Neural cell (in vitro differentiated cells): ENCODE measurements at regions not wholly inside any gene's neighbourhood (a gene's known extent, or its start where the extent isn't known, plus 50 kb on each side); places are given as distances from the start of the nearest gene placed in this dataset.

Experiments used
- H2AFZ ChIP-seq: fragments of 200-600, 300-800 bp; sonication (generic), shearing (Covaris generic); 2 replicates; pipeline ENCODE4 v1.6.0; 2014; ENCODE audit warnings: low read depth, mild to moderate bottlenecking, antibody characterized with exemption, low read length, moderate library complexity
- H3F3A ChIP-seq: fragments of 200-600 bp; shearing (Covaris generic); 2 replicates; pipeline ENCODE4 v1.6.1; 2016; ENCODE audit warnings: mild to moderate bottlenecking, moderate library complexity, mixed read lengths, antibody characterized with exemption, low read length; ENCODE audit not compliant: insufficient read depth, poor library complexity, severe bottlenecking
- H3K27ac ChIP-seq: fragments of 200-600, 300-800 bp; sonication (generic), shearing (Covaris generic); 2 replicates; pipeline ENCODE4 v1.5.1; 2014; ENCODE audit warnings: mild to moderate bottlenecking, low read length, moderate library complexity
- H3K27me3 ChIP-seq: fragments of 300-800, 200-600 bp; sonication (generic), shearing (Covaris generic); 2 replicates; pipeline ENCODE4 v1.6.0; 2014; ENCODE audit warnings: mild to moderate bottlenecking, low read depth, low read length, moderate library complexity; ENCODE audit not compliant: insufficient read depth
- H3K36me3 ChIP-seq: fragments of 300-800, 200-600 bp; sonication (generic), shearing (Covaris generic); 2 replicates; pipeline ENCODE4 v1.5.1; 2014; ENCODE audit warnings: mild to moderate bottlenecking, antibody characterized with exemption, low read length, moderate library complexity; ENCODE audit not compliant: insufficient read depth
- H3K4me2 ChIP-seq: fragments of 300-800, 200-600 bp; sonication (generic), shearing (Covaris generic); 2 replicates; pipeline ENCODE4 v1.6.0; 2014; ENCODE audit warnings: mild to moderate bottlenecking, low read length
- H3K4me3 ChIP-seq: fragments of 300-800, 200-600 bp; sonication (generic), shearing (Covaris generic); 2 replicates; pipeline ENCODE4 v1.5.1; 2014; ENCODE audit warnings: mild to moderate bottlenecking, low read length, moderate library complexity
- H3K79me2 ChIP-seq: fragments of 200-600 bp; shearing (Covaris generic); replicated peaks from 2 replicates; pipeline ENCODE4 v1.6.0; 2014; ENCODE audit warnings: mild to moderate bottlenecking, low read length, moderate library complexity; ENCODE audit not compliant: insufficient read depth
- H3K9ac ChIP-seq: fragments of 300-800, 200-600 bp; sonication (generic), shearing (Covaris generic); 2 replicates; pipeline ENCODE4 v1.6.1; 2016; ENCODE audit warnings: mild to moderate bottlenecking, low read length, mixed read lengths
- H3K9me2 ChIP-seq: fragments of 200-600 bp; shearing (Covaris generic); 2 replicates; pipeline ENCODE4 v1.6.1; 2016; ENCODE audit warnings: mild to moderate bottlenecking, low read length, mixed read lengths; ENCODE audit not compliant: insufficient read depth
- H3K9me3 ChIP-seq: fragments of 200-600, 300-800 bp; sonication (generic), shearing (Covaris generic); 2 replicates; pipeline ENCODE4 v1.6.1; 2016; ENCODE audit warnings: mild to moderate bottlenecking, mixed run types, low read length, moderate library complexity, mixed read lengths
- H4K20me1 ChIP-seq: fragments of 200-600 bp; shearing (Covaris generic); 2 replicates; pipeline ENCODE4 v1.6.1; 2016; ENCODE audit warnings: mild to moderate bottlenecking, mixed run types; ENCODE audit not compliant: insufficient read depth
- EP300 ChIP-seq: fragments of 450-650 bp; conservative IDR thresholded peaks from 2 replicates; pipeline ENCODE4 v1.6.1; 2014; ENCODE audit warnings: antibody characterized with exemption, mild to moderate bottlenecking, moderate library complexity; ENCODE audit not compliant: poor library complexity, severe bottlenecking
- EZH2 ChIP-seq: fragments of 200-600, 300-800 bp; shearing (Covaris generic), sonication (generic); IDR thresholded peaks from 2 replicates; pipeline ENCODE4 v1.6.1; 2014; ENCODE audit warnings: antibody characterized with exemption, low read length, borderline replicate concordance, mild to moderate bottlenecking; ENCODE audit not compliant: insufficient read depth, poor library complexity, severe bottlenecking
- MXI1 ChIP-seq: fragments of 450-650 bp; conservative IDR thresholded peaks from 2 replicates; pipeline ENCODE4 v1.6.1; 2014; ENCODE audit warnings: antibody characterized with exemption, mild to moderate bottlenecking; ENCODE audit not compliant: poor library complexity, severe bottlenecking
- POLR2AphosphoS5 ChIP-seq: IDR thresholded peaks from 2 replicates; pipeline ENCODE4 v1.6.1; 2012
- RAD21 ChIP-seq: fragments of 450-650 bp; conservative IDR thresholded peaks from 2 replicates; pipeline ENCODE4 v1.6.1; 2014; ENCODE audit warnings: antibody characterized with exemption, mild to moderate bottlenecking, moderate library complexity
- REST ChIP-seq: IDR thresholded peaks from 2 replicates; pipeline ENCODE4 v1.6.1; 2012; ENCODE audit warnings: borderline replicate concordance
- SMC3 ChIP-seq: fragments of 450-650 bp; conservative IDR thresholded peaks from 2 replicates; pipeline ENCODE4 v1.6.1; 2014; ENCODE audit warnings: antibody characterized with exemption, mild to moderate bottlenecking, moderate library complexity; ENCODE audit not compliant: poor library complexity
- TAF1 ChIP-seq: IDR thresholded peaks from 2 replicates; pipeline ENCODE4 v1.6.1; 2012; ENCODE audit warnings: low read depth
- TF ChIP-seq, protein P1 (sequence below): fragments of 450-650 bp; IDR thresholded peaks from 2 replicates; pipeline ENCODE4 v1.5.1; 2014; ENCODE audit warnings: antibody characterized with exemption, mild to moderate bottlenecking, moderate library complexity; ENCODE audit not compliant: poor library complexity, severe bottlenecking

DNA sequence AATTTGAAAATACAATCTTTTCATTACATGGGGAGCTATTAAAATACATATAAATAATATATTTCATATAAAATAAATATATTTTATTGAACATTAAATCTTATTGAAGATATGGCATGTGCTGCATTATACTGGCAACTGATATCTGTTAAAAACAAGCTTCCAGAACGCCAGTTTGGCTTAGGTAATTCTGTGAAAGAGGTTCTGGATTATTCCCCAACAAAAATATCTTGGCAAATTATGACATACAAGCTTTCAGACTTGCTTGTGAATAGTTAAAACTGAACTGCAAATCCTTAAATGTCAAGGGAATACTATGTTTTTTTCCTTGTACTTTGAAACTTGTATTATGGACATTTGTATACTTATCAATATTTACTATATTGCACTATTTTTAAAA, 210.2 kb upstream of the LCORL start:
- Histone ChIP-seq H3F3A (no peaks in the 10 kb centered on the region), H2AFZ (no peak overlapping the region), H3K9me2 (no peaks in the 10 kb centered on the region), H3K9ac (no peak overlapping the region), H3K27ac (no peak overlapping the region), H3K27me3 (no peaks in the 10 kb centered on the region), H3K79me2 (no peaks in the 10 kb centered on the region), H3K4me3 (no peak overlapping the region), H4K20me1 (no peaks in the 10 kb centered on the region), H3K4me2 (no peak overlapping the region), H3K36me3 (no peaks in the 10 kb centered on the region), H3K9me3 (no peaks in the 10 kb centered on the region)
- TF ChIP-seq MXI1, result no peak
- TF ChIP-seq EP300, result no peak
- TF ChIP-seq TAF1, result no peak
- TF ChIP-seq RAD21, result no peak
- no peak for TF ChIP-seq SMC3
- TF ChIP-seq EZH2, result no peak
- TF ChIP-seq REST, result no peak

DNA sequence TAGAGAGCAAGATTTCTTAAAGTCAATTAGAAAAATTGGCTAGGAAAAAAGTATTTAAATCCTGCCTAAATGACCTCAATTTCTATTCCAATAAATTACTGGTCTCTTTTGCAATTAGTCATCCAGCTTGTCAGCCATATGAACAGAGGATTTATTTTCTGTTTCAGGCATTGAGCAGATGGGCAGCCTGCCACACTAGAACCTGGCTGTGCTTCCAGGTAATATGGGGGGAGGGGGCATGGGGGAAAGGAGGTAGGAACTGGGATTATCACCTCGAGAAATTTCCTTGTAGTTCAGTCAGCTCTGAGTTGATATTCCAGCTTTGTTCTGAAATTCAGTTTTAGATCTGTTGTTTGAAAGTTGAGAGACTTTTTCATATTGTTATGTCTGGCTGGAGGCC, 206.3 kb upstream of the LCORL start:
- H3K9ac ChIP-seq, result no peak overlapping the region
- no peak overlapping the region for H3K4me3 ChIP-seq
- H3K27me3 ChIP-seq, result no peaks in the 10 kb centered on the region
- H3K36me3 ChIP-seq, result no peaks in the 10 kb centered on the region
- H4K20me1 ChIP-seq, result no peaks in the 10 kb centered on the region
- no peaks in the 10 kb centered on the region for H3F3A ChIP-seq
- H2AFZ ChIP-seq, result no peak overlapping the region
- H3K9me3 ChIP-seq, result no peaks in the 10 kb centered on the region
- no peak overlapping the region for H3K27ac ChIP-seq
- no peaks in the 10 kb centered on the region for H3K9me2 ChIP-seq
- TF ChIP-seq SMC3, result no peak
- no peak for TF ChIP-seq POLR2AphosphoS5
- TF ChIP-seq, protein P1, sequence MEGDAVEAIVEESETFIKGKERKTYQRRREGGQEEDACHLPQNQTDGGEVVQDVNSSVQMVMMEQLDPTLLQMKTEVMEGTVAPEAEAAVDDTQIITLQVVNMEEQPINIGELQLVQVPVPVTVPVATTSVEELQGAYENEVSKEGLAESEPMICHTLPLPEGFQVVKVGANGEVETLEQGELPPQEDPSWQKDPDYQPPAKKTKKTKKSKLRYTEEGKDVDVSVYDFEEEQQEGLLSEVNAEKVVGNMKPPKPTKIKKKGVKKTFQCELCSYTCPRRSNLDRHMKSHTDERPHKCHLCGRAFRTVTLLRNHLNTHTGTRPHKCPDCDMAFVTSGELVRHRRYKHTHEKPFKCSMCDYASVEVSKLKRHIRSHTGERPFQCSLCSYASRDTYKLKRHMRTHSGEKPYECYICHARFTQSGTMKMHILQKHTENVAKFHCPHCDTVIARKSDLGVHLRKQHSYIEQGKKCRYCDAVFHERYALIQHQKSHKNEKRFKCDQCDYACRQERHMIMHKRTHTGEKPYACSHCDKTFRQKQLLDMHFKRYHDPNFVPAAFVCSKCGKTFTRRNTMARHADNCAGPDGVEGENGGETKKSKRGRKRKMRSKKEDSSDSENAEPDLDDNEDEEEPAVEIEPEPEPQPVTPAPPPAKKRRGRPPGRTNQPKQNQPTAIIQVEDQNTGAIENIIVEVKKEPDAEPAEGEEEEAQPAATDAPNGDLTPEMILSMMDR, result no peak
- TF ChIP-seq EP300, result no peak
- no peak for TF ChIP-seq REST
- TF ChIP-seq RAD21, result no peak
- TF ChIP-seq TAF1, result no peak
- TF ChIP-seq MXI1, result no peak
- no peak for TF ChIP-seq EZH2
- no peak overlapping the region for H3K4me2 ChIP-seq
- H3K79me2 ChIP-seq, result no peaks in the 10 kb centered on the region
